HG03196 (cell line): ENCODE measurements at regions not wholly inside any gene's neighbourhood (a gene's known extent, or its start where the extent isn't known, plus 50 kb on each side); places are given as distances from the start of the nearest gene placed in this dataset.

ENCODE experiments used
- ATAC-seq: cut with Tn5 transposase; IDR thresholded peaks from one replicate; pipeline ENCODE4 v1.9.1; 2021; ENCODE audit not compliant: unreplicated experiment

DNA sequence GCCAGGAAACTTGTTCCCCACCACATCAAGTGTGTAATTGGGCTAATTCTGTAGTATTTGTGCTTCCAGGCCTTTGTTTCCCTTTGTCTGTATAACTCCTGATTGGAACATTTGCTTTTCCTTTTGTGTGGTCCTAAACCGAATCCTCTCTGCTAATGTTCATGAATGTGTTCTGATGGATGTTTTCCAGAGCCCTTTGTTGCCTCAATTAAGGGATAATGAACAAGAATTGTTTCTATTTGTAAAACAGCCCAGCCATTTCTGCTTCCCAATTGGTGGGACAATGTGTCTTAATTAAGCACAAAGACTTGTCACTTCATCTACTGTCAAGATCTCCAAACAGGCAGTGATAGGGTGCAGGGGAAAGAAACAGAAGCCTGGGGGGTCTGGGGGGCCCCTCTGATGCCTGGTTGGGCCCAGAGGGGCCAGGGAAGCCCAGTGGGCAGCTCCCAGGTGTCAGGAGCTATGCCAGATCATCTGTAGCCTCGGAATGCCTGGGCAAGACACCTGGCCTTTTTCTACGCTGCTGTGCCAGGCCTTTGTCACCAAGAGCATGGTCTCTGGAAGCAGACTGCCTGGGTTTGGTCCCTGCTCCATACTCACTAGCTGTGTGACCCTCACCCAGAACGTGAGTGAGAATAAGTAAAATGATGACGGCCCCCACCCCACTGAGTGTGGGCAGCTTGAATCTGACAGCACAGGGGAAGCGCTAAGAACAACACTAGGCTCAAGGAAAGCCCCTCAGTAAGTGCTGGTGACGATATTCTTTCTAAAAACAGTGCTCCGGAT, 116.6 kb upstream of the PRR20G start:
- ATAC-seq = no peak

DNA sequence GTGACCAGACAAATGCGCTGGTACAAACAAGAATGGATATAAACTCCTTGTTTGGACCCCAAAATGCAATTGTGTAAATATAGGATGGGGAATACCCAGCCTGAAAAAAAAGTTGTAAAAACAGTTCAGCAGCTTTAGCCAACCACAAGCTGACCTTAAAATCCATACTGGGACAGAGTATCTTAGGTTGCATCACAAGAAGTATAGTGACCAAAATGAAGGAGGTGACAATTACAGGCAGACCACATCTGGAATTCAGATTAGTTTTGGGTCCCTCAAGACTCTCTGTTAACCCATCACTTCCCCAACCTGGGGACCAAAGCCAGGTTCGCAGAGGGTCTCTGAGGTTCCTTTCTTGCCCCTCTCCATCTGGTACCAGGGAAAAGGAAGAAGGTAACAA, 115.9 kb upstream of the PRR20G start:
- ATAC-seq = no peak

DNA sequence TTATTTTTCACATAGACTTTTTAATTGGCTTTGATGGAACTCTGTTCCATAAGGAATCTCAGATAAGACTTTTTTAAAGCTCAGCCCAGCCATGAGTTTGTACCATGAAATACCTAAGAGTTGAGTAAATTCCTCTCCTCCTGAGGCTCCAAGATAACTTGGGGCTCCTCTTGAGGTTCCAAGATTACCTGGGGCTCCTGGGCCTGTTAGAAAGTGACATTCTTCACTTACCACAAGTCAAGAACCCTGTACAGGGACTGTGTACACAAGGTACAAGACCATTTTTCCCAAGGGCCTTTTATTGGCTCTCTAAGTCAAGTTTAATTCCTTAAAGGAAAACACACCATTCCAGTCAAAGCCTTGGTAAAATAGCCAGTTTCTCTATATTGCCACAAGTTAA, 111.3 kb upstream of the PRR20G start:
- no peak for ATAC-seq

DNA sequence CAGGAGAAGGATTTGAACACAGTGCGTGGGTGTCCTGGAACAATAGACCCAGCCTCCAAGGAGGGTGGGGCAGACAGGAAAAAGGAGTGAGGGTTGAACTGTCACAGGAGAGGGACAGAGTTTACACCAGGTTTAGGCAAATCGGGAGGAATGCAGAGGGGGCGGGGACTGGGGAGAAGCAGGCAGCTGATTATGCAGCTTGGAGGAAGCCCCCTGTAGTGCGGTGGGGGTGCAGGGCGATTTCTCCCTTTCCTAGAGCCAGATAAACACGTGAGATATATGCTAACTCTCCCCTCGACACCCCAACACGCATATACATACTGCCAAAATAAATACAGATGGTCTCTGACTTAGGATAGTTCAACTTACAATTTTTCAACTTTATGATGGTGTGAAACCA, 108.6 kb upstream of the PRR20G start:
- ATAC-seq = no peak

DNA sequence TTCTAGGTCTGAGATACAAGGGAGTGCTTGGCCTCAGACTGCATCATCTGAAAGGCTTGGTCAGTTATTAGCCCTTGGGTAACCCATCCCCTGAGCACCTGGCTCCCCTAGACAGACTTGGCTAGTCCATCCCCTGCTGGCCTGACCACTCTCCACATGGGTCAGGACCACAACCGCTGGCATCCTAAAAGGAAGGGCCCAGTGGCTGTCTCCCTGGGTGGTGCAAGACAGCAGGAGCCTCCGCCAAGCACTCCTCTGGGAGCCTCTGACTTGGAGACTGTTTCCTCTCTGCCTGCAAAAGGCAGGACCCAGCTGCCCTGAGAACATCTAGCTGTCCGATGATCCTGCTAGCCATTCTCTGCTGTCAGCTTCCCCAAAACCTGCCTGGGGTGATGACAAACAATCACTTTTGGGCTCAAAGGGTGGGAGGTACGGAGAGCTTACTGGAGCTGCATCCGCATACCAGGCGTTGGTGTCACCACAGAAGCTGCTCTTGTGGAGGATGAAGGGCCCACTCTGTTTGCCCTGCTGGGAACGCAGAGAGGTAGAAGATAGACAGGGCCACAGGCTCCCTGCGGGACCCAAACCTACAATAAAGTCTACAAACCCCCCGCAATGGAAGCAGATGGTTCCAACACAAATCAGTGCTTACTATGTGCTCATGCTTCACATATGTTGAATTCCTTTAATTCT, 108.0 kb upstream of the PRR20G start:
- ATAC-seq = no peak

DNA sequence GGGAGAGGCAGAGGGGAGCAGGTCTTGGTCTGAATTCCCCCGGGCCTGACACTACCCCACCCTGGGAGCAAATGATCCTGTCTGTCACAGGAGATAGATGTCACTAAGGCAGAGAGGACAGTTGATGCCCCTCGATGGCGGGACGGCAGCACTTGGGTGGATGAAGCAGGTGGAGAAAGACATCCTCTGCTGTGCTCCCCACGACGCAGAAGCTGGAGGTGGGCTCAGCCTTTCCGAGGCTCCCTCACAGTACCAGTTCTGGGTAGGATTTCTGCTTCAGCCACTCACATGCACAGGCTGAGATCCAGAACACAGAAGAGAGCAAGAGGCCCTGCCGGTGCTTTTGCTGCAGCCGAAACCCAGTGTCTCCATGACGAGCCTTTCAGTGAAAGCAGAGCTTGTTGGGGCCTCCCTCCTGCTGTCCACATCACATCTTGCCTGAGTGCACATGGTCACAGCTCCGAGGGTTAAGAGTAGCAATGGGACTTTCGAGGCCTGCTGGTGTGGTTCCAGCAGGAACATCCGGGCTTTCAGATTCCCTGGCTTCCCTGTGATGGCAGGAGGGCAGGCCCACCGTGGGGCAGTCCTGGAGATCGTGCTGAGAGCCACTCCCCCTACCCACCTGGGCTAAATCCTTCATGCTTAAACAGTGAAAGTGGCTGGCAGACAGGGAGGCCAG, 107.3 kb upstream of the PRR20G start:
- no peak for ATAC-seq

DNA sequence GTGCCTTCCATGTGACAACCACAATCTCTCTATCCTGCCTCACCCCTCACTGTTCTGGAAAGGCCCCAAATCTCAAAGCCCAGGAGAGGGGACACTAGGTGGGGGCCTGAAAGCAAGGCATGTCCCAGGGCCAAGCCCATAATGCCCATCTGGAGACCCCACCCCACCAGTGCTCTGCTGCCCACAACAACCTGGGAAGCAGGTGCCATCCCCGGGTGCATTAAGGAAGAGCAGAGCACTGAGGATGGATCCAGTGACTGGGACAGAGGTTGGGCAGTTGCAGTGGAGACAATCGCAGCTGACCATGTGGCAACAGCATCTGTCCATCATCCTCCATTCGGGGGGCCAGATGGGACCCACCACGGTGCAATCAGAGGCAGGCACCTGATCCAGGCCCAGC, 106.2 kb upstream of the PRR20G start:
- no peak for ATAC-seq

DNA sequence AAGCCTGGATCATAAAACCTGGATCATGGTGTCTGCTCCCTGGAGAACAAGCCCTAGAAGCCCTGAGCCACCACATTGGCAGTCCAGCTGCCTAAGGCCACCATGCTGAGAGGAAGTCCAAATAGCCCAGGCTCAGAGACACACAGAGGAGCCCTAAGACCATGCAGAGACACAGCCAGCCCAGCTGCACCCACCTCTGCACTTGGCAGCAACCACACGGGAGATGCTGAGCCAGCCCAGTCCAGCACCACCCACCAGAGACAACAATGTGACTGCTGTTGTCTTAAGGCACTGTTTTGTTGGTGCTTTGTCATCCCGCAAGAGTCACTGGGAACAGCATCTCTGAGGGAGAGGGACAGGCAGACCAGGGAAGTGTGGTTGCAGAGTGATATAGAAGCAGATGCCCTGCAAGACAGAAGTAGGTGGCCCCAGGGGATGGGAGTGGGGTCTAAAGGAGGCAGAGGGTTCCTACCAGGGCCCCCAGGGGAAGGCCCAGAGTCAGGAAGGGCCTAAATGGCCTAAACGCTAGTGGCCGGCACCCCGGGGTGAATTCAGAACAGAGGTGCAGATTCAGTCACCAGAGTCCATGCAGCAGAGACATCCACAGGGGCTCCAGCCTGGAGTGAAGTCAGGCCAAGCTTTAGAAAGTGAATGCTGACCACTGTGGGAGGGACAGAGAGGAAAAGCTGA, 105.4 kb upstream of the PRR20G start:
- ATAC-seq = no peak

DNA sequence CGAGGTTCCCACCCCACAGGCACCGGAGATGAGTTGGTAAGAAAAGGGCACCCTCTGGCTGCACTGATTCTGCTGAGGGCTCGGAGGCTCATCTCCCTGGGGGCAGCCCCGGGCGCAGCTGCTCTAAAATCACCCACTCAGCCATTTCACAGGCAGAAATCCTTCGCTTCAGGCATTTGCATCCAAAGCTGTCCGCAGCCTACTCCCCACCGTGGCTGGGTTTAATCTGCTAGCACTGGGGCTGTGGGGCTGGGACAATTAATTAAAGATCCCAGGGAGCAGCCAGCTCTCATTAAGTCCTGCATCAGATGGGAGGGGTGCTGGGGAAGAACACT, 104.3 kb upstream of the PRR20G start:
- no peak for ATAC-seq

DNA sequence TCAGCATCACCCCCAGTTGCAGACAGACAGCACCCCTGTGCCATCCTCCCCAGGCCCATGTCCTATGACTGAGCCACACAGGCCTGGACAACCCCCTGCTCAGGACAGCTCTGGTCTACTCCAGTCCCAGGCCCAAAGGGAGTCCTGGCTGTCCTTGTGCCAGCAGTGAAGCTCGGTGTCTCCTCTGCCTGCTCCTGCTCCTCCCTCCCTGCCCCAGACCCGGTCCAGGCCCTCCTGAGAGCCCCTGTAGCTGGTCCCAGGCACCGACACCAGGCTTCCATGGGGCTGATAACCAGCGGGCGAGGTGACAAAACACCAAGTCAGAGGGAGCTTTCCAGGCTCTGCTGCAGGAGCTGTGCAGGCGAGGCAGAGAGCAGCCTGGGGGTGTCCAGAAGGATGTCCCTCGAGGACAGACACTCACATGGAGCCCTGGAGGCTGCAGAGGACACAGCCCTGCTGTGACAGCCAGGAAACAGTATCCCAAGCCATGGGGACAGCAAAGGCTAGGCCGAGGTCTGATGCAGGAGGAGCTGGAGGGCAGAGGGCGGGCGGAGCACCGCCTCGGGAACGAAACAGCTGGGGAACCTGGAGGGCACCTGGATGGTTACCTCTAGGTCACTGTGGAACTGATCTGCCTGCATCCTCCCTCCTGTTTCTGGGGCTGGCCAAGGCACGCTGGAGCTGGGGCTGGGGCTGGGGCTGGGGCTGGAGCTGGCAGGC, 103.8 kb upstream of the PRR20G start:
- no peak for ATAC-seq

DNA sequence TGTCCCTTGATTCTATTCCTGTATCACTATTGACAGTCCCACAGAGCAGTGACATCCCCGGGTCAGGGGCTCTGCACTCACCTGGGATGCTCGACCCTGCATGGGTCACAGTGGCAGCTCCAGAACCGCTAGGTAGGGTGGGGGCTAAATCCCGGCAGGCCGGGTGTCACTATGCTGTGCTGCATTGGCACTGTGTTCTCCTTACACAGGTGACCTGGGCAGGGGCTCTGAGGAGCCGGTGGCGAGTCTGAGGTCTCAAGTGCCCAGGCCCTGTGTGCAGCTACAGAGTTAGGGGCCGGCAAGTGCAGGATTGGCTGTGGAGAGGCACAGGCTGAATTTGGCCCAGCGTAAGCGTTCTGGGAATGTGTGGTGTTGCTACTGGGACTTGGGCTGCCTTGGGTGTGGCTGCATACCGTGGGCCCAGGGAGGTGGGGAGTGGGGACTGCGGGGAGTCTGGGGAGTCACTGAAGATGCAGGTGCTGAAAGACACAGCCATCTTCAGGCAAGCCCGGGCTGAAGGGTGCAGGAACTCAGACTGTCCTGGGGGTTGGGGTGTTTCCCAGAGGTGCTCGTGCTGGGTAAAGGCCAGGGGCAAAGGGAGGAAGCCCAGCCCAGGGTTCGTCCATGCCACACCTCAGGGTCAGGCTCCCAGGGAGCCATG, 102.6 kb upstream of the PRR20G start:
- ATAC-seq = no peak

DNA sequence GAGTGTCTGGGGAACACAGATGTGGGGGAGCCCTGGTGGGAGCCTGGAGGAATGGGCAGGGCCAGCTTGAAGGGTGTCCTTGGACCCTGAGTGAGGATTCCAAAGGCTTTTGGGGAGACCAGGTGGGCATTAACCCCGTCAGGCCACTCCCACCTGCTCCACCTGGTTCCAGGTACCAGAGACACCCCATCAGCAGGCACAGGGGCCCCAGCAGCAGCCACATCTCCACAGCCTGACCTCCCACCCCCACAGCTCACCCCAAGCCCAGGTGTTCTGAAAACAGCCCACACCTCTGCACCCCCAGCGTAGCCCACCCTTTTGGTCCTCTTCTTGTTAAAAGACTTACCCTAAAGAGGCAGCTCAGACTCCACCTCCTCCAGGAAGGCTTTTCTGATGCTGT, 102.1 kb upstream of the PRR20G start:
- no peak for ATAC-seq

DNA sequence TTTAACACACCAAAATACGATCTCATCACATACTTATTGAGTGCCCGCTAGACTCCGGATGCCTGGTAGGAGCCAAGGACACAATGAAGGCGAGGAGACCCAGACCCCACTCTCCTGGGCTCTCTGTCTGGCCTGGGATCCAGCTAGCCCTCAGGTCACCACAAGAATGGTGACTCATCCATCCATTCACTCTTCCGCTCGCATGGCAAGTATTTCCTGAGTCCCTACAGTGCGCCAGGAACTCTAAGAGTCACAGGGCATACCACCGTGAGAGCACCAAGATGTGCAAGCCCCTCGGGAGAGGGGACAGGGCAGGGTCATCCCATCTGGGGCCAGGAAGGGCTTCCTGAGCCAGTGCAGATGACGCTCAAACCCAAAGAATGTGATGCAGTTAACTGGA, 101.6 kb upstream of the PRR20G start:
- no peak for ATAC-seq

DNA sequence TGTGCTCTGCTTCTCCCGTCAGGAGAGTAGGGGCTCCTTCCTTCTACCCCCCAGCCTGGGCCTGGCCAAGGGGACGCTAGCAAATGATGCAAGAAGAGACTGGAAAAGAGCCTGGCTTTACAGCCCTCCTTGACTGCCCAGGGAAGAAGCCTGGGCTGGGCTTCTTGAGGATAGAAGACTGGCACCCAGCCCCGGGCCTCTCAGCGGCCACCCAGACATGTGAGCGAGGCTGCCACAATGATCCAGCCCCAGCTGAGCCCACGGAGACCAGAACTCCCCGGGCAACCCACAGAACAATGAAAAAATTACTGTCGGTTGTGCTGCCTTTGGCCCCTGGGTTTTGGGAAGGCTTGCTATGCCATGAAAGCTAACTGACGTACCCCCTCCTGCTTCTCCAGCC, 100.6 kb upstream of the PRR20G start:
- ATAC-seq = no peak

DNA sequence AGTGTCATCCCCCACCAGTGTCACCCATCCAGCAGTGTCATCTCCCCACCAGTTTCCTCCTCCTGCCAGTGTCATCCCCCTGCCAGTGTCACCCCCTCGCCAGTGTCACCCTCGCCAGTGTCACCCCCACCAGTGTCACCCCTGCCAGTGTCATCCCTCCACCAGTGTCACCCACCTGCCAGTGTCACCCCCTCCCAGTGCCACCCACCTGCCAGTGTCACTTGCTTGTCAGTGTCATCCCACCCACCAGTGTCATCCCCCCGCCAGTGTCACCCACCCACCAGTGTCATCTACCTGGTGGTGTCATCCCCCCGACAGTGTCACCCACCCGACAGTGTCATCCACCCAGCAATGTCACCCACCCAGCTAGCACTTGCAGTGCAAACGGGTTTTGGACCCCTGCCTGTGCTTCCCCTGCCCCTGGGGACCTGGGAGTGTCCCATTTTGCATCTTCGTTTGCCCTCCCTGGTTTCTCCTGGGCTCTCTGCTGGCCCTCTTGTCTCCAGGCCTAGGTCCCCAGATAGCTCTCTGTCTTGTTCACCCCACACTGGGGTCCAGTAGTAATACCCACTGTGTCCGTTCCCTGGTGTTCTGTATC, 99.8 kb upstream of the PRR20G start:
- no peak for ATAC-seq

DNA sequence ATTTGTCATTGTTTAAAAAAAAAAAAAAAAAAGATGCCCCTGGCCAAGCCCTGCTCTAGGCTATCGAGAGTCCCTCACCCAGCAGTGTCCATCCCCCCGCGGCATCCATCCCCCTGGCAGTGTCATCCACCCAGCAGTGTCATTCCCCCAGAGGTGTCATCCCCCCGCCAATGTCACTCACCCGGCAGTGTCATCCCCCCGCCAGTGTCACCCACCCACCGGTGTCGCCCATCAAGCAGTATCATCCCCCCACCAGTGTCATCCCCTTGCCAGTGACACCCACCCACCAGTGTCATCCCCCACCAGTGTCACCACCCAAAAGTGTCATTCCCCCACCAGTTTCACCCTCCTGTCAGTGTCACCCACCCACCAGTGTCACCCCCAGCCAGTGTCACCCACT, 99.3 kb upstream of the PRR20G start:
- ATAC-seq = no peak

DNA sequence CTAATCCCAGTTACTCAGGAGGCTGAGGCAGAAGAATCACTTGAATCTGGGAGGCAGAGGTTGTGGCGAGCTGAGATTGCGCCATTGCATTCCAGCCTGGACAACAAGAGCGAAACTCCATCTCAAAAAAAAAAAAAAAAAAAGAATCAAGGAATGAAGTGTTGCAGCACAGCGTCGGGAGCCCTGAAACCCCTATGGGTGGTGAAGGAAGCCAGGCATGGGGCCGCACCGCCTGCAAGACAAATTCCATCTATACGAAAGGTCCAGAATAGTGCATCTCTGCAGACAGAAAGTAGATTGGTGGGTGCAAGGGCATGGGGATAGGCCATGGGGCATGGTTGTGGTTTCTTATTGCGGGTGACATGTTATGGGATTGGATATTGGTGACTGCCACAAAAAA, 98.6 kb upstream of the PRR20G start:
- no peak for ATAC-seq

DNA sequence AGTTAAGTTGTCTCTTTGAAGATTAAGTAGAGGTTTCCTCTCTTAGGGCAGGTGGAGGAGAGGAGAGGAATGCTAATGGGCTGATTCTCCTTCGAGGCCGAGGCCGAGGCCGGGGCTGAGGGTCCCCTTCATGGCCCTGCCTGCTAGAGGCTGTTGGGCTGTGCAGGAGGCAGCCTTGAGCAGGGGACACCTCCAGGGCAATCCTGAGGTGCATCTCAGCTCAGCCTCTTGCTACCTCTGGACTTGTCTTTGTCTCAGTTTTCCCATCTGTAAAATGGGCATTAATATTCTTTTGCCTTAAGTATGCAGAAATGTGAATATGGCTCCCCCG, 97.7 kb upstream of the PRR20G start:
- no peak for ATAC-seq

DNA sequence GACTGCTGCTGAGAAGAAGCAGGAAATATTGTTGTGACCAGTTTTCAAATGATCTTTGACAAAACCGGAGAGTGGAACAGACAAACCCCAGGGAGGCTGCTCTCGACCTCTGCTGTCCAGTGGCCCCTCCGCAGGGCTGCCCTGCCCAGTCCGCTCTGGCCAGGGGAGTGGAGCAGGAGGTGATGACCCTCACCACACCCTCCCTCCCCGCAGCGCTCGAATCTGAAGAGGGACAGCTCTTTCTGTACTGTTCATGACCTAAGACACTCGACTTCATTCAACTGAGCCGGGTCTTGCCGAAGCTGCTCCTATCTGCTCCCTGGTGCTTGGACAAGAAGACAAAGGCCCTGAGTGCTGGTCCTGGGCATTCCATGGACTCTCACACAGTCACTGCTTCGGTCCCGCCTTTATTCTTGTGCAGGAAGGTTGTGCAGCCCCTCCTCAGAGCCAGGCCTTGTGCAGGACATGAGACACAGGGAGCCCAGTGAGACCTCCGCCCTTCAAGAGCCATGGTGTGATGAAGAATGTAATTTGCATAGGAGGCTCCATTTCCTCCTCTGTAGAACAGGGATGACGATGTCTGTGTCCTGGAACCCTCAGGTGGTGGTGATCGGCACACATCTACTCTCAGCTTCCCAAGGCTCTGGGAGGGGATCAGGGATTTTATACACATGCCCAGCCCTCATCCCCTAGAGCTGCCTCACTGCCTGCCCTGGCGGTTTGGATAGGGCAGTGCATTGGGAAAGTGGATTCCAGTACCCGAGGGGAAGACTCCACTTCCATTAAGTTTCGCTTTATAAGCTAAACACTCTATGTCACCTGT, 97.1 kb upstream of the PRR20G start:
- ATAC-seq = no peak
